CD14-positive monocyte (primary cell): ENCODE measurements at regions not wholly inside any gene's neighbourhood (a gene's known extent, or its start where the extent isn't known, plus 50 kb on each side); places are given as distances from the start of the nearest gene placed in this dataset.

ENCODE experiments used
- DNase-seq, 3 donors: peaks; one replicate each; pipeline ENCODE4 v3.0.0-alpha.2; 2011 to 2022
- H2AFZ ChIP-seq: 2 replicates; pipeline ENCODE4 v1.6.0; 2012; ENCODE audit warnings: mild to moderate bottlenecking, low read depth, low read length, inconsistent platforms; ENCODE audit not compliant: insufficient read depth, poor library complexity, severe bottlenecking
- H3K27ac ChIP-seq, 2 donors: 1 replicate in 1 of 2; 2 replicates in 1 of 2; pipeline ENCODE4 v1.5.1; 2012 to 2013; ENCODE audit warnings: low read length in 2 of 2, control low read depth in 1 of 2, inconsistent platforms in 1 of 2, low read depth in 1 of 2, mild to moderate bottlenecking in 1 of 2
- H3K27me3 ChIP-seq, 2 donors: one replicate each; pipeline versions ENCODE4 v1.6.0 to v1.6.1; 2011 to 2013; ENCODE audit warnings: low read length in 2 of 2; ENCODE audit not compliant: control insufficient read depth in 2 of 2, insufficient read depth in 2 of 2
- H3K36me3 ChIP-seq, 2 donors: replicated peaks in 1 of 2; 1 replicate in 1 of 2; 2 replicates in 1 of 2; pipeline versions ENCODE4 v1.5.1 to v1.6.1; 2012 to 2013; ENCODE audit warnings: low read length in 2 of 2, control low read depth in 1 of 2, inconsistent platforms in 1 of 2, mild to moderate bottlenecking in 1 of 2; ENCODE audit not compliant: insufficient read depth in 2 of 2, control insufficient read depth in 1 of 2
- H3K4me1 ChIP-seq, 2 donors: 1 replicate in 1 of 2; 2 replicates in 1 of 2; pipeline versions ENCODE4 v1.5.1 to v1.6.1; 2012 to 2013; ENCODE audit warnings: low read length in 2 of 2, control low read depth in 1 of 2, inconsistent platforms in 1 of 2, mild to moderate bottlenecking in 1 of 2, moderate library complexity in 1 of 2; ENCODE audit not compliant: insufficient read depth in 2 of 2, control insufficient read depth in 1 of 2
- H3K4me2 ChIP-seq: replicated peaks from 2 replicates; pipeline ENCODE3; 2012; ENCODE audit warnings: low read length, moderate library complexity, mild to moderate bottlenecking; ENCODE audit not compliant: poor library complexity, severe bottlenecking; ENCODE audit errors: extremely low read depth
- H3K4me3 ChIP-seq, 3 experiments: fragments of 200-600 bp in 1 of 3; sonication (generic) in 1 of 3; replicated peaks in 1 of 3; 1 replicate in 2 of 3; 2 replicates in 1 of 3; pipeline ENCODE4 v1.5.1; 2011 to 2013; ENCODE audit warnings: low read length in 3 of 3, mild to moderate bottlenecking in 3 of 3, control low read depth in 2 of 3, low read depth in 2 of 3, inconsistent platforms in 1 of 3, moderate library complexity in 1 of 3
- H3K79me2 ChIP-seq: 2 replicates; pipeline ENCODE4 v1.6.0; 2012; ENCODE audit warnings: mild to moderate bottlenecking, control low read depth, inconsistent platforms, low read length, moderate library complexity; ENCODE audit not compliant: insufficient read depth
- H3K9ac ChIP-seq: 2 replicates; pipeline ENCODE4 v1.6.0; 2017; ENCODE audit warnings: low read length, mild to moderate bottlenecking; ENCODE audit not compliant: insufficient read depth, poor library complexity, severe bottlenecking
- H3K9me3 ChIP-seq, 2 donors: replicated peaks in 1 of 2; 1 replicate in 1 of 2; 2 replicates in 1 of 2; pipeline versions ENCODE4 v1.5.1 to v1.6.1; 2012 to 2013; ENCODE audit warnings: low read length in 2 of 2, control low read depth in 1 of 2; ENCODE audit not compliant: control insufficient read depth in 1 of 2, insufficient read depth in 1 of 2
- H4K20me1 ChIP-seq: 2 replicates; pipeline ENCODE4 v1.6.0; 2012; ENCODE audit warnings: mild to moderate bottlenecking, low read length, control low read depth, moderate library complexity; ENCODE audit not compliant: insufficient read depth
- H3K27ac Mint-ChIP-seq, 7 donors: one replicate each; pipeline ENCODE4 v1.8.0; 2020; ENCODE audit warnings: mild to moderate bottlenecking in 7 of 7, mixed read lengths in 7 of 7, moderate library complexity in 6 of 7, inconsistent platforms in 2 of 7
- H3K27me3 Mint-ChIP-seq, 3 donors: one replicate each; pipeline ENCODE4 v1.8.0; 2021 to 2022; ENCODE audit warnings: low read depth in 3 of 3, mild to moderate bottlenecking in 3 of 3, mixed read lengths in 3 of 3, moderate library complexity in 3 of 3, inconsistent platforms in 1 of 3
- H3K36me3 Mint-ChIP-seq, 2 donors: one replicate each; pipeline ENCODE4 v1.8.0; 2020; ENCODE audit warnings: mixed read lengths in 2 of 2, inconsistent platforms in 1 of 2, mild to moderate bottlenecking in 1 of 2
- H3K4me1 Mint-ChIP-seq: one replicate; pipeline ENCODE4 v1.8.0; 2020; ENCODE audit warnings: mild to moderate bottlenecking, mixed read lengths
- H3K4me3 Mint-ChIP-seq, 2 donors: one replicate each; pipeline ENCODE4 v1.8.0; 2020; ENCODE audit warnings: mild to moderate bottlenecking in 2 of 2, mixed read lengths in 2 of 2, moderate library complexity in 1 of 2
- H3K9me3 Mint-ChIP-seq, 7 donors: one replicate each; pipeline ENCODE4 v1.8.0; 2020 to 2022; ENCODE audit warnings: mixed read lengths in 7 of 7, mild to moderate bottlenecking in 6 of 7, moderate library complexity in 6 of 7, inconsistent platforms in 2 of 7
- CTCF ChIP-seq: fragments of 200-600 bp; IDR thresholded peaks from one replicate; pipeline ENCODE4 v1.8.0; 2022; ENCODE audit warnings: antibody characterized with exemption, mild to moderate bottlenecking
- WGBS: methylation state at CpG from one replicate; pipeline ENCODE4 v1.1.5; 2013; ENCODE audit warnings: missing lambda C conversion rate; ENCODE audit not compliant: insufficient coverage; 5-methylcytosine and 5-hydroxymethylcytosine counted together
- intact Hi-C, 2 donors: fragments of 100-400 bp; cut with micrococcal nuclease; formaldehyde crosslinking; loops; one replicate each; pipeline versions ENCODE4 v1.15.0 to v1.15.1; 2023

- no peak overlapping the region for H3K4me3 ChIP-seq
- TF ChIP-seq CTCF, result no peak
- H4K20me1 ChIP-seq, result no peaks in the 10 kb centered on the region
- Mint-ChIP-seq H3K36me3 (no peaks in the 10 kb centered on the region), H3K4me1 (no peaks in the 10 kb centered on the region), H3K27ac (no peak overlapping the region), H3K4me3 (no peak overlapping the region), H3K27me3 (no peaks in the 10 kb centered on the region), H3K9me3 (peaks cover 0 to 7% (median 2%) of the 10 kb centered on the region in 7 donors)
- no peaks in the 10 kb centered on the region for H3K27me3 ChIP-seq
- no peaks in the 10 kb centered on the region for H3K79me2 ChIP-seq
- H2AFZ ChIP-seq, result no peak overlapping the region
- H3K36me3 ChIP-seq, result no peaks in the 10 kb centered on the region
- no peaks in the 10 kb centered on the region for H3K9me3 ChIP-seq
- DNase-seq, result no peak
- no peak overlapping the region for H3K27ac ChIP-seq
- intact Hi-C loops, result no loop called here
- H3K9ac ChIP-seq, result no peak overlapping the region
- H3K4me1 ChIP-seq, result no peaks in the 10 kb centered on the region
- H3K4me2 ChIP-seq, result no peak overlapping the region
These were observed 334.2 kb downstream of the ATXN7L3B start for GRCh38 chr12:74871817-74872216.

- Histone ChIP-seq H3K27ac (no peak overlapping the region), H3K9ac (no peak overlapping the region), H3K27me3 (no peaks in the 10 kb centered on the region), H3K4me2 (no peak overlapping the region), H2AFZ (no peak overlapping the region), H4K20me1 (no peaks in the 10 kb centered on the region), H3K36me3 (no peaks in the 10 kb centered on the region), H3K79me2 (no peaks in the 10 kb centered on the region), H3K4me3 (no peak overlapping the region), H3K9me3 (peaks cover 0 to 5% of the 10 kb centered on the region in 2 donors), H3K4me1 (no peaks in the 10 kb centered on the region)
- DNase-seq, result no peak
- no peak for TF ChIP-seq CTCF
- peaks cover 0 to 2% (median 1%) of the 10 kb centered on the region in 3 donors for H3K27me3 Mint-ChIP-seq
- H3K4me1 Mint-ChIP-seq, result no peaks in the 10 kb centered on the region
- H3K36me3 Mint-ChIP-seq, result no peaks in the 10 kb centered on the region
- intact Hi-C loops, result no loop called here
- H3K4me3 Mint-ChIP-seq, result no peak overlapping the region
- H3K9me3 Mint-ChIP-seq, result peaks cover 0 to 3% (median 2%) of the 10 kb centered on the region in 7 donors
- H3K27ac Mint-ChIP-seq, result no peak overlapping the region
- WGBS, result no CpG with 5 or more reads among the region's 2 CpGs
These were observed 323.9 kb downstream of the KCNC2 start for GRCh38 chr12:74885775-74886174.
